ENCODE measurements at regions not wholly inside any gene's neighbourhood (a gene's known extent, or its start where the extent isn't known, plus 50 kb on each side); places are given as distances from the start of the nearest gene placed in this dataset.
A peak's percentile ranks its signal among the peaks of the same experiment; 100 is the strongest.

DNA sequence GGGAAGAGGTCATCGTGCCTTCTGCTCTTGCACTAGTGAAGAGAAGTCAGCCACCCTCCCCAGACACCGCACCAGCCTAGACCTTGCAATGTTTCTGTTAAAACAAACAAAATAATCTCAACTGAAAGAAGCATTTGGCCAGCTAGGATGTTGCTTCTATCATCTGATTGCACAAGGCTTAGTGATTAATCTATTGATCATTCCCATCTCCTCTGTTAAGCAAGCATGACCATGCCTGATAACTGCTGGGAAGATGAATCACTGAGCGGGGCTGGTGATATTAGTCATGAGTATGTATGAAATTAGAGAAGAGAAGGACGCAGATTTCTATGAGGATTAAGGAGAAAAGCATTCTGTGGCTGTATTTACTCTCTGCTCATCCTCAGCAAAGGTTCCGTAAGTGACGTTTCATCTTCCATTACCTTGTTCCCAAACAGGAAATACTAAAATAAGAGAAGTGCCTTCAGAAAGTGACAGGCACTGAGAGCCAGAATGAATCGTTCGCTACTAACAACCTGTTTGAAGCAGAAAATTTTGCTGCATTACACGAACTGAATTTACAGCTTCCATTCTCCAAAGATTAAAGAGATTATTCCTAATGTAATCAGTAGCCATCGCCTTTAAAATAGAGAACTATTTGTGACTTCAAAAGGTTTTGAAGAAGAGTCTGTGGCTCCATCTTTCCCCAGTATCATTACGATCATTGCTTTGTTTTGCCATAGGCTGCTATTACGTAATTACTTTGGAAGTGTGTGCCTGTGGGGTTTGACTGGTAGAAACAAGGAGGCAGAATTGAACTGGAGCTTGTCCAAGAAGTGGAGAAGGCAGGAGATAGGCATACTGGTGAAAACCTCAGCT lies 219.1 kb downstream of the MED10 start:
- H3K4ac ChIP-seq (replicated peaks; ENCODE audit: insufficient read length, low read depth, low read length), result no peak overlapping the region
- no peak overlapping the region for H3K14ac ChIP-seq (ENCODE audit: insufficient read length)
- H3K23ac ChIP-seq (ENCODE audit: insufficient read length), result no peak overlapping the region
- H3K27ac ChIP-seq (ENCODE audit: low read depth, low read length), result no peak overlapping the region
- H4K91ac ChIP-seq (replicated peaks; ENCODE audit: insufficient read length, low read length), result no peak overlapping the region
- no peaks in the 10 kb centered on the region for H3K36me3 ChIP-seq (ENCODE audit: control insufficient read depth in 2 of 4, insufficient read depth in 4 of 4, low read length in 3 of 4)
- no peak overlapping the region for H3K4me2 ChIP-seq (ENCODE audit: insufficient read depth in 1 of 2, low read depth in 2 of 2, low read length in 2 of 2)
- no peaks in the 10 kb centered on the region for H4K20me1 ChIP-seq (replicated peaks in 1 of 2; ENCODE audit: control insufficient read depth in 1 of 2, insufficient read depth in 2 of 2, low read length in 2 of 2)
- H2BK20ac ChIP-seq (ENCODE audit: low read length), result no peak overlapping the region
- H2BK5ac ChIP-seq (ENCODE audit: low read depth, low read length), result no peak overlapping the region
- H2BK12ac ChIP-seq (ENCODE audit: low read depth, low read length), result no peak overlapping the region
- H3K56ac ChIP-seq (replicated peaks; ENCODE audit: insufficient read length, low read depth, low read length), result no peak overlapping the region
- H2BK15ac ChIP-seq (ENCODE audit: low read length), result no peak overlapping the region; the same call in 1 of the 2 replicates
- no peak overlapping the region for H3K4me3 ChIP-seq (ENCODE audit: extremely low read depth in 1 of 4, insufficient read depth in 2 of 4, low read depth in 3 of 4, low read length in 4 of 4)
- ChIA-PET POLR2A (ENCODE audit: partially characterized antibody) (no interaction called here), CTCF (ENCODE audit: partially characterized antibody) (no interaction called here)
- no peaks in the 10 kb centered on the region for H3K79me2 ChIP-seq (ENCODE audit: control insufficient read depth in 1 of 2, insufficient read depth in 2 of 2, low read length in 2 of 2)
- DNase-seq (ENCODE audit: low read depth in 1 of 2, low spot score in 2 of 2) (no peak), FAIRE-seq (no peak)
- H3K4me1 ChIP-seq (replicated peaks in 1 of 4; ENCODE audit: control insufficient read depth in 3 of 4, insufficient read depth in 4 of 4, low read length in 3 of 4), result peaks cover 0 to 3% (median 1%) of the 10 kb centered on the region in 4 experiments; a peak in 1 of 7 replicates
- H3K9me3 ChIP-seq (ENCODE audit: insufficient read depth in 2 of 2, low read depth in 1 of 2, low read length in 1 of 2), result no peaks in the 10 kb centered on the region
- no peak overlapping the region for H3K9ac ChIP-seq (replicated peaks in 1 of 4; ENCODE audit: extremely low read depth in 1 of 4, low read depth in 3 of 4, low read length in 3 of 4)
- no peaks in the 10 kb centered on the region for H3K27me3 ChIP-seq (replicated peaks in 1 of 4; ENCODE audit: control insufficient read depth in 3 of 4, extremely low read depth in 1 of 4, insufficient read depth in 3 of 4, low read length in 3 of 4)
- H3K79me1 ChIP-seq (ENCODE audit: low read depth, low read length), result no peaks in the 10 kb centered on the region
- H2BK120ac ChIP-seq (replicated peaks; ENCODE audit: low read depth, low read length), result no peak overlapping the region
- H4K8ac ChIP-seq (ENCODE audit: extremely low read depth, insufficient read depth, low read length), result no peak overlapping the region
- H2AK5ac ChIP-seq (ENCODE audit: low read depth, low read length), result no peak overlapping the region
- no peak overlapping the region for H3K18ac ChIP-seq (ENCODE audit: extremely low read depth, low read length)
- peak overlapping the region; percentile 96 for H2AFZ ChIP-seq (ENCODE audit: low read length)
- no peak overlapping the region for H4K5ac ChIP-seq (ENCODE audit: insufficient read length, low read depth, low read length)
- 91% methylated on average over 12 of the region's 12 CpGs; no CpG with 5 or more reads in 1 of the 2 experiments for WGBS, 2 experiments (ENCODE audit: extremely low coverage in 1 of 2, insufficient coverage in 1 of 2, insufficient read length in 1 of 2, insufficient replicate concordance in 2 of 2, low coverage in 1 of 2, low lambda C conversion rate in 2 of 2, missing lambda C conversion rate in 1 of 2)
- no peaks in the 10 kb centered on the region for H3K23me2 ChIP-seq (ENCODE audit: low read depth, low read length)
- TF ChIP-seq JUND (IDR thresholded peaks at IDR 0.05; ENCODE audit: low read length) (no peak), TBP (IDR thresholded peaks at IDR 0.05; ENCODE audit: low read depth, low read length) (no peak), RNF2 (IDR thresholded peaks at IDR 0.05; ENCODE audit: borderline replicate concordance, low read depth, low read length, missing control alignments, poor library complexity, severe bottlenecking) (no peak), SUZ12 (IDR thresholded peaks at IDR 0.05; ENCODE audit: low read length) (no peak)

All from H1 (cell line).